ENCODE measurements at regions not wholly inside any gene's neighbourhood (a gene's known extent, or its start where the extent isn't known, plus 50 kb on each side); places are given as distances from the start of the nearest gene placed in this dataset.
"Not testable (repeated sequence)": the region's sequence is repeated elsewhere in the genome, so short reads cannot be mapped to it uniquely, and the experiment has no call there.

- no peak overlapping the region for H3K4me3 ChIP-seq (ENCODE audit: low read depth, low read length)
- DNase-seq (ENCODE audit: low read depth), result peak; percentile 2
- no peak for TF ChIP-seq CTCF (IDR thresholded peaks at IDR 0.05; ENCODE audit: low read depth, low read length)
- TF ChIP-seq MAX (IDR thresholded peaks at IDR 0.05; ENCODE audit: low read depth, low read length), result no peak
- no peak for TF ChIP-seq MYC (IDR thresholded peaks at IDR 0.05; ENCODE audit: low read depth, low read length)
- TF ChIP-seq POLR2A (IDR thresholded peaks at IDR 0.05; ENCODE audit: extremely low read depth, insufficient read length), result no peak
Measured at GRCh38 chr5:23930985-23931384, 423.6 kb downstream of the PRDM9 start.

DNA sequence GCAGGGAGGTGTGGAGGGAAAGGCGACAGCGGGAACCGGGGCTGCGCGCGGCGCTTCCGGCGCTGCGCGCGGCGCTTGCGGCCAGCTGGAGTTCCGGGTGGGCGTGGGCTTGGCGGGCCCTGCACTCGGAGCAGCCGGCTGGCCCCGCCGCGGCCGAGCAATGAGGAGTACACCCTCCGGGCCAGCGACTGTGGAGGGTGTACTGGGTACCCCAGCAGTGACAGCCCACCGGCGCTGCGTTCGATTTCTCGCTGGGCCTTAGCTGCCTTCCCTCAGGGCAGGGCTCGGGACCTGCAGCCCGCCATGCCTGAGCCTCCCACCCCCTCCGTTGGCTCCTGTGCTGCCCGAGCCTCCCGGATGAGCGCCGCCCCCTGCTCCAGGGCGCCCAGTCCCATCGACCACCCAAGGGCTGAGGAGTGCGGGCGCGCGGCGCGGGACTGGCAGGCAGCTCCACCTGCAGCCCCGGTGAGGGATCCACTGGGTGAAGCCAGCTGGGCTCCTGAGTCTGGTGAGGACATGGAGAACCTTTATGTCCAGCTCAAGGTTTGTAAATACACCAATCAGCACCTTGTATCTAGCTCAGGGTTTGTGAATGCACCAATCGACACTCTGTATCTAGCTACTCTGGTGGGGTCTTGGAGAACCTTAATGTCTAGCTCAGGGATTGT, 444.0 kb downstream of the PRDM9 start:
- not testable (repeated sequence) for DNase-seq (ENCODE audit: low read depth); H3K4me3 ChIP-seq (ENCODE audit: low read depth, low read length)

- no peak for DNase-seq (ENCODE audit: low read depth)
- no peak for TF ChIP-seq CTCF (IDR thresholded peaks at IDR 0.05; ENCODE audit: low read depth, low read length)
- TF ChIP-seq MYC (IDR thresholded peaks at IDR 0.05; ENCODE audit: low read depth, low read length), result no peak
- no peak for TF ChIP-seq POLR2A (IDR thresholded peaks at IDR 0.05; ENCODE audit: extremely low read depth, insufficient read length)
- no peak for TF ChIP-seq MAX (IDR thresholded peaks at IDR 0.05; ENCODE audit: low read depth, low read length)
- no peak overlapping the region for H3K4me3 ChIP-seq (ENCODE audit: low read depth, low read length)
Measured at GRCh38 chr5:23963449-23963848, 456.0 kb downstream of the PRDM9 start.

- DNase-seq (ENCODE audit: low read depth), result no peak
- TF ChIP-seq POLR2A (IDR thresholded peaks at IDR 0.05; ENCODE audit: extremely low read depth, insufficient read length) (no peak), CTCF (IDR thresholded peaks at IDR 0.05; ENCODE audit: low read depth, low read length) (no peak), MYC (IDR thresholded peaks at IDR 0.05; ENCODE audit: low read depth, low read length) (no peak), MAX (IDR thresholded peaks at IDR 0.05; ENCODE audit: low read depth, low read length) (no peak)
- no peak overlapping the region for H3K4me3 ChIP-seq (ENCODE audit: low read depth, low read length)
Measured at GRCh38 chr5:23977365-23977764, 470.0 kb downstream of the PRDM9 start.

GRCh38 chr5:23977997-23978396, 470.6 kb downstream of the PRDM9 start:
- DNase-seq (ENCODE audit: low read depth), result peak; percentile 61

GRCh38 chr5:23991406-23991805, 484.0 kb downstream of the PRDM9 start:
- TF ChIP-seq MYC (IDR thresholded peaks at IDR 0.05; ENCODE audit: low read depth, low read length) (no peak), CTCF (IDR thresholded peaks at IDR 0.05; ENCODE audit: low read depth, low read length) (no peak), MAX (IDR thresholded peaks at IDR 0.05; ENCODE audit: low read depth, low read length) (no peak)

More at GRCh38 chr5:23977997-23978396, 470.6 kb downstream of the PRDM9 start:
- H3K4me3 ChIP-seq (ENCODE audit: low read depth, low read length), result no peak overlapping the region
- TF ChIP-seq MAX (IDR thresholded peaks at IDR 0.05; ENCODE audit: low read depth, low read length) (no peak), CTCF (IDR thresholded peaks at IDR 0.05; ENCODE audit: low read depth, low read length) (peak; percentile 68)

More at GRCh38 chr5:23991406-23991805, 484.0 kb downstream of the PRDM9 start:
- no peak overlapping the region for H3K4me3 ChIP-seq (ENCODE audit: low read depth, low read length)
- no peak for DNase-seq (ENCODE audit: low read depth)
